WTC11 (cell line): ENCODE measurements at regions not wholly inside any gene's neighbourhood (a gene's known extent, or its start where the extent isn't known, plus 50 kb on each side); places are given as distances from the start of the nearest gene placed in this dataset.
A peak's percentile ranks its signal among the peaks of the same experiment; 100 is the strongest.

ENCODE experiments used
- ATAC-seq: fragments of 200-7000 bp; cut with Tn5 transposase; 2 replicates; pipeline ENCODE4 v1.10.0; 2021; ENCODE audit warnings: mild to moderate bottlenecking, moderate library complexity
- CTCF ChIA-PET: fragments of 300-600 bp; sonication (Branson Sonifier 250); formaldehyde crosslinking; loops from one replicate; lab custom pipeline; 2021; ENCODE audit warnings: antibody characterized with exemption; lab: Charles Lee
- POLR2A ChIA-PET: fragments of 350-600 bp; sonication (Branson Sonifier 250); formaldehyde crosslinking; loops from one replicate; lab custom pipeline; 2021; ENCODE audit warnings: antibody characterized with exemption; lab: Charles Lee
- DNase-seq: peaks from one replicate; pipeline ENCODE4 v3.0.0; 2021; ENCODE audit warnings: low spot score
- H3K27ac Mint-ChIP-seq: 2 replicates; pipeline ENCODE4 v1.8.0; 2021; ENCODE audit warnings: mixed read lengths
- H3K27me3 Mint-ChIP-seq: 2 replicates; pipeline ENCODE4 v1.8.0; 2021; ENCODE audit warnings: low read depth, mild to moderate bottlenecking, moderate library complexity, mixed read lengths
- H3K36me3 Mint-ChIP-seq: 2 replicates; pipeline ENCODE4 v1.8.0; 2021; ENCODE audit warnings: mixed read lengths
- H3K4me1 Mint-ChIP-seq: 2 replicates; pipeline ENCODE4 v1.8.0; 2022; ENCODE audit warnings: mixed read lengths
- H3K4me3 Mint-ChIP-seq: 2 replicates; pipeline ENCODE4 v1.8.0; 2021; ENCODE audit warnings: mild to moderate bottlenecking, moderate library complexity, mixed read lengths
- H3K9me3 Mint-ChIP-seq: 2 replicates; pipeline ENCODE4 v1.8.0; 2021; ENCODE audit warnings: mixed read lengths
- ATF3 ChIP-seq: sonication (generic); formaldehyde crosslinking; conservative IDR thresholded peaks from 2 replicates; pipeline ENCODE4 v1.8.1; 2022; ENCODE audit warnings: mild to moderate bottlenecking, missing genetic modification reagents
- ATF6 ChIP-seq: sonication (generic); formaldehyde crosslinking; IDR thresholded peaks from 2 replicates; pipeline ENCODE4 v1.8.1; 2023; ENCODE audit warnings: mild to moderate bottlenecking, missing genetic modification reagents
- CBFB ChIP-seq: sonication (generic); formaldehyde crosslinking; IDR thresholded peaks from 2 replicates; pipeline ENCODE4 v1.8.1; 2022; ENCODE audit warnings: mild to moderate bottlenecking, low read depth, missing genetic modification reagents
- CREM ChIP-seq: sonication (generic); formaldehyde crosslinking; IDR thresholded peaks from 2 replicates; pipeline ENCODE4 v1.8.1; 2022; ENCODE audit warnings: mild to moderate bottlenecking, missing genetic modification reagents, moderate library complexity
- E2F1 ChIP-seq: sonication (generic); formaldehyde crosslinking; IDR thresholded peaks from 2 replicates; pipeline ENCODE4 v1.8.0; 2022; ENCODE audit warnings: mild to moderate bottlenecking, missing genetic modification reagents
- E2F4 ChIP-seq: sonication (generic); formaldehyde crosslinking; IDR thresholded peaks from 2 replicates; pipeline ENCODE4 v1.8.1; 2022; ENCODE audit warnings: low read depth, mild to moderate bottlenecking, moderate library complexity, missing genetic modification reagents, borderline replicate concordance
- EMX1 ChIP-seq: fragments of 250-450 bp; sonication (Bioruptor Pico); IDR thresholded peaks from 2 replicates; pipeline ENCODE4 v1.8.0; 2021; ENCODE audit warnings: mild to moderate bottlenecking
- ERG ChIP-seq: fragments of 250-450 bp; sonication (Bioruptor Pico); IDR thresholded peaks from 2 replicates; pipeline ENCODE4 v1.8.0; 2021; ENCODE audit warnings: mild to moderate bottlenecking
- FOXK1 ChIP-seq: sonication (generic); formaldehyde crosslinking; IDR thresholded peaks from 2 replicates; pipeline ENCODE4 v1.8.0; 2022; ENCODE audit warnings: mild to moderate bottlenecking, moderate library complexity, missing genetic modification reagents
- GTF2I ChIP-seq: fragments of 250-450 bp; sonication (Bioruptor Pico); conservative IDR thresholded peaks from 2 replicates; pipeline ENCODE4 v1.4.0; 2021; ENCODE audit warnings: mild to moderate bottlenecking
- RELA ChIP-seq: sonication (generic); formaldehyde crosslinking; IDR thresholded peaks from 2 replicates; pipeline ENCODE4 v1.8.1; 2022; ENCODE audit warnings: missing genetic modification reagents, mild to moderate bottlenecking, borderline replicate concordance
- TEAD4 ChIP-seq: sonication (generic); formaldehyde crosslinking; IDR thresholded peaks from 2 replicates; pipeline ENCODE4 v1.8.0; 2022; ENCODE audit warnings: mild to moderate bottlenecking, missing genetic modification reagents
- ZNF232 ChIP-seq: sonication (generic); formaldehyde crosslinking; IDR thresholded peaks from 2 replicates; pipeline ENCODE4 v1.8.0; 2022; ENCODE audit warnings: mild to moderate bottlenecking, missing genetic modification reagents
- ZNF263 ChIP-seq: sonication (generic); formaldehyde crosslinking; IDR thresholded peaks from 2 replicates; pipeline ENCODE4 v1.8.1; 2022; ENCODE audit warnings: low read depth, mild to moderate bottlenecking, moderate library complexity, missing genetic modification reagents
- ZNF416 ChIP-seq: fragments of 250-450 bp; sonication (Bioruptor Pico); IDR thresholded peaks from 2 replicates; pipeline ENCODE4 v1.9.0; 2021; ENCODE audit warnings: mild to moderate bottlenecking, inconsistent platforms
- TF ChIP-seq, protein P1 (sequence below): sonication (generic); formaldehyde crosslinking; IDR thresholded peaks from 2 replicates; pipeline ENCODE4 v1.8.1; 2023; ENCODE audit warnings: mild to moderate bottlenecking, missing genetic modification reagents
- TF ChIP-seq, protein P2 (sequence below): sonication (generic); formaldehyde crosslinking; IDR thresholded peaks from 2 replicates; pipeline ENCODE4 v1.8.1; 2022; ENCODE audit warnings: mild to moderate bottlenecking, missing genetic modification reagents, moderate library complexity, borderline replicate concordance
- TF ChIP-seq, protein P3 (sequence below): sonication (generic); formaldehyde crosslinking; IDR thresholded peaks from 2 replicates; pipeline ENCODE4 v1.8.1; 2023; ENCODE audit warnings: mild to moderate bottlenecking, moderate library complexity, missing genetic modification reagents
- TF ChIP-seq, protein P4 (sequence below): sonication (generic); formaldehyde crosslinking; IDR thresholded peaks from 2 replicates; pipeline ENCODE4 v1.8.0; 2023; ENCODE audit warnings: mild to moderate bottlenecking, missing genetic modification reagents

GRCh38 chr10:56763090-56763489 is 402.0 kb upstream of the ZWINT start (continued):
- TF ChIP-seq, protein P1, sequence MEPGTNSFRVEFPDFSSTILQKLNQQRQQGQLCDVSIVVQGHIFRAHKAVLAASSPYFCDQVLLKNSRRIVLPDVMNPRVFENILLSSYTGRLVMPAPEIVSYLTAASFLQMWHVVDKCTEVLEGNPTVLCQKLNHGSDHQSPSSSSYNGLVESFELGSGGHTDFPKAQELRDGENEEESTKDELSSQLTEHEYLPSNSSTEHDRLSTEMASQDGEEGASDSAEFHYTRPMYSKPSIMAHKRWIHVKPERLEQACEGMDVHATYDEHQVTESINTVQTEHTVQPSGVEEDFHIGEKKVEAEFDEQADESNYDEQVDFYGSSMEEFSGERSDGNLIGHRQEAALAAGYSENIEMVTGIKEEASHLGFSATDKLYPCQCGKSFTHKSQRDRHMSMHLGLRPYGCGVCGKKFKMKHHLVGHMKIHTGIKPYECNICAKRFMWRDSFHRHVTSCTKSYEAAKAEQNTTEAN (CRISPR knock-in tag) = no peak
- no peak for TF ChIP-seq E2F1 (CRISPR knock-in tag)
- TF ChIP-seq ERG (CRISPR knock-in tag) = no peak
- TF ChIP-seq TEAD4 (CRISPR knock-in tag) = no peak
- no peak for TF ChIP-seq FOXK1 (CRISPR knock-in tag)
- no peak for TF ChIP-seq RELA (CRISPR knock-in tag)
- TF ChIP-seq ZNF416 = no peak
- no peak for TF ChIP-seq ATF6 (CRISPR knock-in tag)
- no peak for TF ChIP-seq CREM (CRISPR knock-in tag)
- no peak for TF ChIP-seq ZNF232 (CRISPR knock-in tag)

DNA sequence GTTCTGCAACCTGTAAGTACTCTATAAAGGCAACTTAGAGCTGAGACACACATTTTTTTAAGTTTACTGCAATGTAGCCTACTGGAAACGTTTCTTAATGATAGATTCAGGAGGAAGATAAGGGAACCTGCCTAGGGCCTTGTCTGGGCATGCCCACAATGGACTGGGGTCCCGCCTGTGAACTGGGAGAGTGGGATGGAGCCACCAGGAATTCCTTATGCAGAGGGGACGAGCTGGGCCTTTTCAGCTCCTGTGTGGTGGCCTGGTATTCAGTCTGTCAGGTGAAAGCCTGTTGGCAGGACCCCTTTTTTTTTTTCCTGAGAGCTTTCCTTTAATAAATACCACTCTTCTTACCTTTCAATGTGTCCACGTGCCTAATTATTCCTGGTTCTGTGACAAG is 384.4 kb upstream of the ZWINT start:
- H3K4me3 Mint-ChIP-seq = no peak overlapping the region
- TF ChIP-seq, protein P2, sequence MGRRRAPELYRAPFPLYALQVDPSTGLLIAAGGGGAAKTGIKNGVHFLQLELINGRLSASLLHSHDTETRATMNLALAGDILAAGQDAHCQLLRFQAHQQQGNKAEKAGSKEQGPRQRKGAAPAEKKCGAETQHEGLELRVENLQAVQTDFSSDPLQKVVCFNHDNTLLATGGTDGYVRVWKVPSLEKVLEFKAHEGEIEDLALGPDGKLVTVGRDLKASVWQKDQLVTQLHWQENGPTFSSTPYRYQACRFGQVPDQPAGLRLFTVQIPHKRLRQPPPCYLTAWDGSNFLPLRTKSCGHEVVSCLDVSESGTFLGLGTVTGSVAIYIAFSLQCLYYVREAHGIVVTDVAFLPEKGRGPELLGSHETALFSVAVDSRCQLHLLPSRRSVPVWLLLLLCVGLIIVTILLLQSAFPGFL (CRISPR knock-in tag) = no peak
- no peak for TF ChIP-seq ATF3 (CRISPR knock-in tag)
- TF ChIP-seq EMX1 (CRISPR knock-in tag) = no peak
- no peak for TF ChIP-seq TEAD4 (CRISPR knock-in tag)
- TF ChIP-seq ZNF263 = no peak
- TF ChIP-seq GTF2I (CRISPR knock-in tag) = no peak
- TF ChIP-seq, protein P3, sequence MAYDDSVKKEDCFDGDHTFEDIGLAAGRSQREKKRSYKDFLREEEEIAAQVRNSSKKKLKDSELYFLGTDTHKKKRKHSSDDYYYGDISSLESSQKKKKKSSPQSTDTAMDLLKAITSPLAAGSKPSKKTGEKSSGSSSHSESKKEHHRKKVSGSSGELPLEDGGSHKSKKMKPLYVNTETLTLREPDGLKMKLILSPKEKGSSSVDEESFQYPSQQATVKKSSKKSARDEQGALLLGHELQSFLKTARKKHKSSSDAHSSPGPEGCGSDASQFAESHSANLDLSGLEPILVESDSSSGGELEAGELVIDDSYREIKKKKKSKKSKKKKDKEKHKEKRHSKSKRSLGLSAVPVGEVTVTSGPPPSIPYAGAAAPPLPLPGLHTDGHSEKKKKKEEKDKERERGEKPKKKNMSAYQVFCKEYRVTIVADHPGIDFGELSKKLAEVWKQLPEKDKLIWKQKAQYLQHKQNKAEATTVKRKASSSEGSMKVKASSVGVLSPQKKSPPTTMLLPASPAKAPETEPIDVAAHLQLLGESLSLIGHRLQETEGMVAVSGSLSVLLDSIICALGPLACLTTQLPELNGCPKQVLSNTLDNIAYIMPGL = no peak
- TF ChIP-seq, protein P4, sequence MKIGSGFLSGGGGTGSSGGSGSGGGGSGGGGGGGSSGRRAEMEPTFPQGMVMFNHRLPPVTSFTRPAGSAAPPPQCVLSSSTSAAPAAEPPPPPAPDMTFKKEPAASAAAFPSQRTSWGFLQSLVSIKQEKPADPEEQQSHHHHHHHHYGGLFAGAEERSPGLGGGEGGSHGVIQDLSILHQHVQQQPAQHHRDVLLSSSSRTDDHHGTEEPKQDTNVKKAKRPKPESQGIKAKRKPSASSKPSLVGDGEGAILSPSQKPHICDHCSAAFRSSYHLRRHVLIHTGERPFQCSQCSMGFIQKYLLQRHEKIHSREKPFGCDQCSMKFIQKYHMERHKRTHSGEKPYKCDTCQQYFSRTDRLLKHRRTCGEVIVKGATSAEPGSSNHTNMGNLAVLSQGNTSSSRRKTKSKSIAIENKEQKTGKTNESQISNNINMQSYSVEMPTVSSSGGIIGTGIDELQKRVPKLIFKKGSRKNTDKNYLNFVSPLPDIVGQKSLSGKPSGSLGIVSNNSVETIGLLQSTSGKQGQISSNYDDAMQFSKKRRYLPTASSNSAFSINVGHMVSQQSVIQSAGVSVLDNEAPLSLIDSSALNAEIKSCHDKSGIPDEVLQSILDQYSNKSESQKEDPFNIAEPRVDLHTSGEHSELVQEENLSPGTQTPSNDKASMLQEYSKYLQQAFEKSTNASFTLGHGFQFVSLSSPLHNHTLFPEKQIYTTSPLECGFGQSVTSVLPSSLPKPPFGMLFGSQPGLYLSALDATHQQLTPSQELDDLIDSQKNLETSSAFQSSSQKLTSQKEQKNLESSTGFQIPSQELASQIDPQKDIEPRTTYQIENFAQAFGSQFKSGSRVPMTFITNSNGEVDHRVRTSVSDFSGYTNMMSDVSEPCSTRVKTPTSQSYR (CRISPR knock-in tag) = no peak
- TF ChIP-seq ZNF232 (CRISPR knock-in tag) = no peak
- no peak for TF ChIP-seq CBFB
- TF ChIP-seq ZNF416 = no peak
- TF ChIP-seq E2F4 (CRISPR knock-in tag) = no peak
- H3K36me3 Mint-ChIP-seq = peaks cover 13% of the 10 kb centered on the region
- ChIA-PET CTCF (no interaction called here), POLR2A (no interaction called here)
- DNase-seq = no peak
- H3K4me1 Mint-ChIP-seq = no peaks in the 10 kb centered on the region
- ATAC-seq = peak; percentile 34; the same call in 1 of the 2 replicates
- H3K9me3 Mint-ChIP-seq = peaks cover 16% of the 10 kb centered on the region
- H3K27ac Mint-ChIP-seq = no peak overlapping the region
- H3K27me3 Mint-ChIP-seq = no peaks in the 10 kb centered on the region
